SK-N-SH (cell line): ENCODE measurements at regions not wholly inside any gene's neighbourhood (a gene's known extent, or its start where the extent isn't known, plus 50 kb on each side); places are given as distances from the start of the nearest gene placed in this dataset.

ENCODE experiments used
- CHD2 ChIP-seq: fragments of 150-350 bp; IDR thresholded peaks from 2 replicates; pipeline ENCODE4 v1.6.1; 2018; ENCODE audit warnings: low read length; ENCODE audit not compliant: partially characterized antibody
- POLR2AphosphoS5 ChIP-seq: IDR thresholded peaks from 2 replicates; pipeline ENCODE4 v1.6.1; 2012; ENCODE audit warnings: low read depth, low read length
- SMC3 ChIP-seq: IDR thresholded peaks from 2 replicates; pipeline ENCODE4 v1.6.1; 2012; ENCODE audit warnings: low read depth, low read length, improper control_type of control experiment
- TF ChIP-seq, protein P1 (sequence below): IDR thresholded peaks from 2 replicates; pipeline ENCODE4 v1.6.1; 2012; ENCODE audit warnings: mild to moderate bottlenecking, low read depth, low read length, moderate library complexity
- TF ChIP-seq, protein P2 (sequence below): fragments of 200-600 bp; sonication (generic); IDR thresholded peaks from 2 replicates; pipeline ENCODE4 v1.6.1; 2017; ENCODE audit warnings: antibody characterized with exemption, mild to moderate bottlenecking, moderate library complexity
- TF ChIP-seq, protein P3 (sequence below): IDR thresholded peaks from 2 replicates; pipeline ENCODE4 v1.4.0; 2012; ENCODE audit warnings: low read depth

DNA sequence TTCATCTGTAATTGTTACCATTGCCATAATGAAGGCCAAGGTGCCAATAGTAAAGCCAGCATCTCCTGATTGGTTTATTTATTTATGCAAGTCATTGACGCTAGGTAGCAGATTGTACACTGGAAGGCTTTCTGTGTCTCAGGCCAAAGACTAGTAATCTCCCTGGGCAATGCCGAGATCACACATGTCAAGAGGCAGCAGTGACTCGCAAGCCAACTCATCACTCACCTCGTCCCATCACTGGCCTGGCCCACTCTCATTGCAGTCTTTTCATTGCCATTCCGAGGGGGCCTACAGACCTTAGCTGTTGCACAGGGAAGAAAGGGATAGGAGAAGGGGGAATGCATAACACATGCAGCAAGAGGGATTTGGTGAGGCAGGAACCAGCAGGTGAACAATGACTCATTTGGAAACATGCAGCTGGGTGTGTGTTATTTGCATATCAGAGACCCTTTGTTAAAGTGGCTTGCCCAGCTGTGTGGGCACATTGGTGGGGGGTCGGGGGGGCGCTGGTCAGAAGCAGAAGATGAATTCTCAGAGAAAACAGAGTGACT, 448.7 kb upstream of the HNRNPA3 start:
- no peak for TF ChIP-seq POLR2AphosphoS5
- TF ChIP-seq, protein P1, sequence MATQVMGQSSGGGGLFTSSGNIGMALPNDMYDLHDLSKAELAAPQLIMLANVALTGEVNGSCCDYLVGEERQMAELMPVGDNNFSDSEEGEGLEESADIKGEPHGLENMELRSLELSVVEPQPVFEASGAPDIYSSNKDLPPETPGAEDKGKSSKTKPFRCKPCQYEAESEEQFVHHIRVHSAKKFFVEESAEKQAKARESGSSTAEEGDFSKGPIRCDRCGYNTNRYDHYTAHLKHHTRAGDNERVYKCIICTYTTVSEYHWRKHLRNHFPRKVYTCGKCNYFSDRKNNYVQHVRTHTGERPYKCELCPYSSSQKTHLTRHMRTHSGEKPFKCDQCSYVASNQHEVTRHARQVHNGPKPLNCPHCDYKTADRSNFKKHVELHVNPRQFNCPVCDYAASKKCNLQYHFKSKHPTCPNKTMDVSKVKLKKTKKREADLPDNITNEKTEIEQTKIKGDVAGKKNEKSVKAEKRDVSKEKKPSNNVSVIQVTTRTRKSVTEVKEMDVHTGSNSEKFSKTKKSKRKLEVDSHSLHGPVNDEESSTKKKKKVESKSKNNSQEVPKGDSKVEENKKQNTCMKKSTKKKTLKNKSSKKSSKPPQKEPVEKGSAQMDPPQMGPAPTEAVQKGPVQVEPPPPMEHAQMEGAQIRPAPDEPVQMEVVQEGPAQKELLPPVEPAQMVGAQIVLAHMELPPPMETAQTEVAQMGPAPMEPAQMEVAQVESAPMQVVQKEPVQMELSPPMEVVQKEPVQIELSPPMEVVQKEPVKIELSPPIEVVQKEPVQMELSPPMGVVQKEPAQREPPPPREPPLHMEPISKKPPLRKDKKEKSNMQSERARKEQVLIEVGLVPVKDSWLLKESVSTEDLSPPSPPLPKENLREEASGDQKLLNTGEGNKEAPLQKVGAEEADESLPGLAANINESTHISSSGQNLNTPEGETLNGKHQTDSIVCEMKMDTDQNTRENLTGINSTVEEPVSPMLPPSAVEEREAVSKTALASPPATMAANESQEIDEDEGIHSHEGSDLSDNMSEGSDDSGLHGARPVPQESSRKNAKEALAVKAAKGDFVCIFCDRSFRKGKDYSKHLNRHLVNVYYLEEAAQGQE = no peak
- no peak for TF ChIP-seq CHD2
- TF ChIP-seq, protein P2, sequence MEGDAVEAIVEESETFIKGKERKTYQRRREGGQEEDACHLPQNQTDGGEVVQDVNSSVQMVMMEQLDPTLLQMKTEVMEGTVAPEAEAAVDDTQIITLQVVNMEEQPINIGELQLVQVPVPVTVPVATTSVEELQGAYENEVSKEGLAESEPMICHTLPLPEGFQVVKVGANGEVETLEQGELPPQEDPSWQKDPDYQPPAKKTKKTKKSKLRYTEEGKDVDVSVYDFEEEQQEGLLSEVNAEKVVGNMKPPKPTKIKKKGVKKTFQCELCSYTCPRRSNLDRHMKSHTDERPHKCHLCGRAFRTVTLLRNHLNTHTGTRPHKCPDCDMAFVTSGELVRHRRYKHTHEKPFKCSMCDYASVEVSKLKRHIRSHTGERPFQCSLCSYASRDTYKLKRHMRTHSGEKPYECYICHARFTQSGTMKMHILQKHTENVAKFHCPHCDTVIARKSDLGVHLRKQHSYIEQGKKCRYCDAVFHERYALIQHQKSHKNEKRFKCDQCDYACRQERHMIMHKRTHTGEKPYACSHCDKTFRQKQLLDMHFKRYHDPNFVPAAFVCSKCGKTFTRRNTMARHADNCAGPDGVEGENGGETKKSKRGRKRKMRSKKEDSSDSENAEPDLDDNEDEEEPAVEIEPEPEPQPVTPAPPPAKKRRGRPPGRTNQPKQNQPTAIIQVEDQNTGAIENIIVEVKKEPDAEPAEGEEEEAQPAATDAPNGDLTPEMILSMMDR = no peak
- TF ChIP-seq SMC3 = no peak
- TF ChIP-seq, protein P3, sequence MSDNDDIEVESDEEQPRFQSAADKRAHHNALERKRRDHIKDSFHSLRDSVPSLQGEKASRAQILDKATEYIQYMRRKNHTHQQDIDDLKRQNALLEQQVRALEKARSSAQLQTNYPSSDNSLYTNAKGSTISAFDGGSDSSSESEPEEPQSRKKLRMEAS = no peak
